Lower lobe of right lung (tissue), 2 donors: ENCODE measurements at regions not wholly inside any gene's neighbourhood (a gene's known extent, or its start where the extent isn't known, plus 50 kb on each side); places are given as distances from the start of the nearest gene placed in this dataset.

Experiments used
- ATAC-seq, 2 donors: fragments of 200-7000 bp; cut with Tn5 transposase; one replicate each; pipeline ENCODE4 v1.9.1; 2020 to 2022; ENCODE audit warnings: mild to moderate bottlenecking in 2 of 2, moderate library complexity in 2 of 2
- DNase-seq: peaks from one replicate; pipeline ENCODE4 v3.0.0-alpha.2; 2020
- H3K27ac ChIP-seq: fragments of 200-600 bp; one replicate; pipeline ENCODE4 v1.8.0; 2022
- H3K27me3 ChIP-seq: fragments of 200-600 bp; one replicate; pipeline ENCODE4 v1.8.0; 2022; ENCODE audit warnings: low read depth
- H3K36me3 ChIP-seq: fragments of 200-600 bp; one replicate; pipeline ENCODE4 v1.8.0; 2022; ENCODE audit warnings: mild to moderate bottlenecking
- H3K4me1 ChIP-seq: fragments of 200-600 bp; one replicate; pipeline ENCODE4 v1.8.0; 2022
- H3K4me3 ChIP-seq: fragments of 200-600 bp; one replicate; pipeline ENCODE4 v1.8.0; 2022; ENCODE audit warnings: mild to moderate bottlenecking
- H3K9me3 ChIP-seq: fragments of 200-600 bp; one replicate; pipeline ENCODE4 v1.8.0; 2022
- CTCF ChIP-seq: fragments of 200-600 bp; IDR thresholded peaks from one replicate; pipeline ENCODE4 v1.8.0; 2022; ENCODE audit warnings: antibody characterized with exemption, mild to moderate bottlenecking
- intact Hi-C: fragments of 100-400 bp; cut with DNase I; formaldehyde crosslinking; loops from one replicate; pipeline ENCODE4 v1.11.0; 2022
- donor health status: DM: no; HTN: yes; CAD: no; lungs with severe emphysema.

GRCh38 chrX:131709553-131709952 is 165.7 kb downstream of the OR13H1 start:
- no peaks in the 10 kb centered on the region for H3K4me1 ChIP-seq
- ATAC-seq (no peak), DNase-seq (no peak)
- no peak overlapping the region for H3K4me3 ChIP-seq
- intact Hi-C loops, result no loop called here
- no peaks in the 10 kb centered on the region for H3K36me3 ChIP-seq
- H3K27me3 ChIP-seq, result no peaks in the 10 kb centered on the region
- no peak overlapping the region for H3K27ac ChIP-seq
- no peaks in the 10 kb centered on the region for H3K9me3 ChIP-seq
- TF ChIP-seq CTCF, result no peak

- ATAC-seq, result no peak
- H3K9me3 ChIP-seq, result no peaks in the 10 kb centered on the region
- no peak for DNase-seq
- no peak for TF ChIP-seq CTCF
- no peaks in the 10 kb centered on the region for H3K4me1 ChIP-seq
- H3K27ac ChIP-seq, result no peak overlapping the region
- H3K36me3 ChIP-seq, result no peaks in the 10 kb centered on the region
- H3K27me3 ChIP-seq, result no peaks in the 10 kb centered on the region
- intact Hi-C loops, result no loop called here
- H3K4me3 ChIP-seq, result no peak overlapping the region
Measured at GRCh38 chrX:131711478-131711867, 167.6 kb downstream of the OR13H1 start.

DNA sequence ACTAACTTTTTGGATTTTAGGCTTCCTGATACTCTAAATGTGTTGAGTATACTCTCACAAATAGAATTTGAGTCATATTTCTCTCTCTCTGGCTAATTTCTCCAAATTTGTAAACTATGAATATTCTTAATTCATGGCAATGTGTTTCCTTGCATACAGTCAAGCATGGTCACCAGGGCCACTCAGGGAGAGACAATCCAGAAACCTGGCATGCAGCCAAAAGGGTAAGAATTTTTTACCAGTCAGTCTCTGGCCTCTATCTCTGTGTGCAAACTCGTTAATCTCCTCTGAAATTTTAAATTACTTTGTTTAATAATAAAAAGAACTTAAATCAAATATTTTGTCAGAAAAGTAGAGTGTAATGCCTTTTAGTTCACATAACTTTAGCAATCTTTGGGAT is 179.8 kb downstream of the OR13H1 start:
- ATAC-seq (no peak), DNase-seq (no peak)
- TF ChIP-seq CTCF, result no peak
- Histone ChIP-seq H3K27me3 (no peaks in the 10 kb centered on the region), H3K36me3 (no peaks in the 10 kb centered on the region), H3K9me3 (no peaks in the 10 kb centered on the region), H3K4me1 (no peaks in the 10 kb centered on the region), H3K27ac (no peak overlapping the region), H3K4me3 (no peak overlapping the region)
- intact Hi-C loops, result no loop called here

DNA sequence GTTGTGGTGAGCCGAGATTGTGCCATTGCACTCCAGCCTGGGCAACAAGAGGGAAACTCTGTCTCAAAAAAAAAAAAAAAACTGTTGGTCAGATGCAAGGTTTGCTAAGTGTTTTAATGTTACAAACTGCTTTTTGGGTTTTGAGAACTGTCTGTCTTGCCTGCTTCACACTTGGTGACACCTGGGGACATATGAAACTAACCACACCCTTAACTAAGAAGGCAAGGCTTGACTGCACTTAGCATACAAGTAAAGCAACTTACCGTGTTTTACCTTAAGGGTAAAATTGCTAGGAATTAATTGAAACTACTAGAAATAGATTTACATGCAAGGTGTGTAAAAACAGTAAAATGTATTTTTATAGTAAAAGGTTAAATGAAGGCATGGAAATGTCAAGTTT is 180.4 kb downstream of the OR13H1 start:
- Histone ChIP-seq H3K36me3 (no peaks in the 10 kb centered on the region), H3K27me3 (no peaks in the 10 kb centered on the region), H3K27ac (no peak overlapping the region), H3K9me3 (no peaks in the 10 kb centered on the region), H3K4me1 (no peaks in the 10 kb centered on the region), H3K4me3 (no peak overlapping the region)
- TF ChIP-seq CTCF, result no peak
- DNase-seq, result no peak
- ATAC-seq, result no peak
- intact Hi-C loops, result no loop called here

GRCh38 chrX:131725001-131725654 is 181.3 kb downstream of the OR13H1 start:
- DNase-seq, result no peak
- Histone ChIP-seq H3K36me3 (no peaks in the 10 kb centered on the region), H3K4me3 (no peak overlapping the region), H3K9me3 (no peaks in the 10 kb centered on the region), H3K27ac (no peak overlapping the region), H3K27me3 (no peaks in the 10 kb centered on the region), H3K4me1 (no peaks in the 10 kb centered on the region)
- TF ChIP-seq CTCF, result no peak
- no peak for ATAC-seq
- intact Hi-C loops, result no loop called here
